ENCODE measurements at regions not wholly inside any gene's neighbourhood (a gene's known extent, or its start where the extent isn't known, plus 50 kb on each side); places are given as distances from the start of the nearest gene placed in this dataset.

DNA sequence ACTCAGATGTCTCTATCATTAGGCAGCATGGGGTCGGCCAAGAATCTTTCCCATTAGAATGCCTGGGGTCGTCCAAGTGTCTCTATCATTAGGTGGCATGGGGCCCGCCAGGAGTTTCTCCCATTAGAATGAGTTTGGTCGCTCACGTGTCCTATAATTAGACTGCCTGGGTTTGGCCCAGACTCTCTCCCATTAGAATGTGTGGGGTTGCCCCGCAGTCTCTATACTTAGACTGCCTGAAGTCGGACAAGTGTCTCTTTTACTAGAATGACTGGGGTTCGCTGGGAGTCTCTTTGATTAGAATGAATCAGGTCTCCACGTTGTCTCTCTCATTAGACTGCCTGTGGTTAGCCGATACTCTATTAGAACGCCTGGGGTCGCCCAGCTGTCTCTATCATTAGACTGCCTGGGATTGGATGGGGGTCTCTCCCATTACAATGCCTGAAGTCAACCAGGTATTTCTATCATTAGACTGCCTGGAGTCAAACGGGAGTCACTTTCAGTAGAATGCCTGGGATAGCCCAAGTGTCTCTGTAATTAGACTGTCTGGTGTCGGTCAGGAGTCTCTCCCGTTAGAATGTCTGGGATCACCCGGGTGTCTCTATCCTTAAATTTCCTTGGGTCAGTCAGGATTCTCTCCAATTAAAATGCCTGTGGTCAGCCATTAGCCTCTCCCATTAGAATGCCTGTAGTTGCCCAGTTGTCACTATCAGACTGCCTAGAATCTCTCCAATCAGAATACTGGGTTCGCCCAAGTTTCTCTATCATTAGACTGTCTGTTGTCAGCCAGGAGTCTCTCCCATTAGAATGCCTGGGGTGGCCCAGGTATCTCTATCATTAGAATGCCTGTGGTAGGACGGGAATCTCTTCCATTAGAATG, 1454.1 kb downstream of the UQCRFS1 start:
- 58 to 73% (median 67%) methylated on average over 16 to 18 of the region's 18 CpGs for WGBS, 4 donors
- Histone ChIP-seq H3K27ac (no peak overlapping the region), H3K9me3 (peaks cover 0 to 27% (median 0%) of the 10 kb centered on the region in 12 donors), H3K36me3 (no peaks in the 10 kb centered on the region), H3K27me3 (no peaks in the 10 kb centered on the region), H3K4me1 (peaks cover 0 to 41% (median 10%) of the 10 kb centered on the region in 12 donors), H3K4me3 (no peak overlapping the region)
- TF ChIP-seq POLR2A (IDR thresholded peaks at IDR 0.05) = no peak
- TF ChIP-seq, protein P1, sequence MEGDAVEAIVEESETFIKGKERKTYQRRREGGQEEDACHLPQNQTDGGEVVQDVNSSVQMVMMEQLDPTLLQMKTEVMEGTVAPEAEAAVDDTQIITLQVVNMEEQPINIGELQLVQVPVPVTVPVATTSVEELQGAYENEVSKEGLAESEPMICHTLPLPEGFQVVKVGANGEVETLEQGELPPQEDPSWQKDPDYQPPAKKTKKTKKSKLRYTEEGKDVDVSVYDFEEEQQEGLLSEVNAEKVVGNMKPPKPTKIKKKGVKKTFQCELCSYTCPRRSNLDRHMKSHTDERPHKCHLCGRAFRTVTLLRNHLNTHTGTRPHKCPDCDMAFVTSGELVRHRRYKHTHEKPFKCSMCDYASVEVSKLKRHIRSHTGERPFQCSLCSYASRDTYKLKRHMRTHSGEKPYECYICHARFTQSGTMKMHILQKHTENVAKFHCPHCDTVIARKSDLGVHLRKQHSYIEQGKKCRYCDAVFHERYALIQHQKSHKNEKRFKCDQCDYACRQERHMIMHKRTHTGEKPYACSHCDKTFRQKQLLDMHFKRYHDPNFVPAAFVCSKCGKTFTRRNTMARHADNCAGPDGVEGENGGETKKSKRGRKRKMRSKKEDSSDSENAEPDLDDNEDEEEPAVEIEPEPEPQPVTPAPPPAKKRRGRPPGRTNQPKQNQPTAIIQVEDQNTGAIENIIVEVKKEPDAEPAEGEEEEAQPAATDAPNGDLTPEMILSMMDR (IDR thresholded peaks at IDR 0.05) = no peak
- intact Hi-C loops (cut with DNase I) = no loop called here
- DNase-seq (no peak), ATAC-seq (peak in 2 of 4 donors; percentile 32 to 63)

GRCh38 chr19:27754700-27755099, 1458.3 kb downstream of the UQCRFS1 start:
- TF ChIP-seq POLR2A (IDR thresholded peaks at IDR 0.05) = no peak
- TF ChIP-seq, protein P1 (IDR thresholded peaks at IDR 0.05) = no peak
- Histone ChIP-seq H3K4me1 (peaks cover 0 to 14% (median 8%) of the 10 kb centered on the region in 12 donors), H3K4me3 (no peak overlapping the region), H3K9me3 (peaks cover 0 to 4% (median 0%) of the 10 kb centered on the region in 12 donors), H3K27ac (no peak overlapping the region), H3K36me3 (no peaks in the 10 kb centered on the region), H3K27me3 (no peaks in the 10 kb centered on the region)
- intact Hi-C loops (cut with DNase I) = no loop called here
- no peak for ATAC-seq
- WGBS, 4 donors = 66 to 71% (median 66%) methylated on average over 6 of the region's 6 CpGs
- DNase-seq = no peak

- Histone ChIP-seq H3K27me3 (no peaks in the 10 kb centered on the region), H3K27ac (no peak overlapping the region), H3K36me3 (no peaks in the 10 kb centered on the region), H3K4me3 (no peak overlapping the region), H3K4me1 (peaks cover 0 to 4% (median 0%) of the 10 kb centered on the region in 12 donors), H3K9me3 (no peaks in the 10 kb centered on the region)
- 89 to 94% (median 91%) methylated on average over 4 of the region's 4 CpGs for WGBS, 4 donors
- TF ChIP-seq, protein P1 (IDR thresholded peaks at IDR 0.05) = no peak
- no peak for TF ChIP-seq POLR2A (IDR thresholded peaks at IDR 0.05)
- intact Hi-C loops (cut with DNase I) = no loop called here
- ATAC-seq (no peak), DNase-seq (no peak)
These were observed 1459.3 kb downstream of the UQCRFS1 start for GRCh38 chr19:27753622-27754021.

GRCh38 chr19:27752530-27753184, 1460.3 kb downstream of the UQCRFS1 start:
- no peak for DNase-seq
- 92 to 95% (median 93%) methylated on average over 6 of the region's 6 CpGs for WGBS, 4 donors

More at GRCh38 chr19:27752530-27753184, 1460.3 kb downstream of the UQCRFS1 start:
- no peak for TF ChIP-seq POLR2A (IDR thresholded peaks at IDR 0.05)
- TF ChIP-seq, protein P1 (IDR thresholded peaks at IDR 0.05) = no peak
- Histone ChIP-seq H3K27me3 (no peaks in the 10 kb centered on the region), H3K27ac (no peak overlapping the region), H3K36me3 (no peaks in the 10 kb centered on the region), H3K9me3 (no peaks in the 10 kb centered on the region), H3K4me3 (no peak overlapping the region), H3K4me1 (peaks cover 0 to under 1% (median 0%) of the 10 kb centered on the region in 12 donors)
- intact Hi-C loops (cut with DNase I) = no loop called here
- no peak for ATAC-seq

Measured in heart left ventricle (tissue), 16 donors.